Stimulated activated naive CD8-positive, alpha-beta T cell treated with anti-CD3 and anti-CD28 coated beads, Interleukin-15, amount 100 ng/mL, for 72 hours (primary cell): ENCODE measurements at regions not wholly inside any gene's neighbourhood (a gene's known extent, or its start where the extent isn't known, plus 50 kb on each side); places are given as distances from the start of the nearest gene placed in this dataset.

Experiments used
- ATAC-seq: fragments of 150-1000 bp; cut with Tn5 transposase; 2 replicates; pipeline ENCODE4 v1.10.0; 2021; ENCODE audit warnings: mild to moderate bottlenecking, moderate library complexity
- DNase-seq, 2 donors: peaks; one replicate each; pipeline ENCODE4 v3.0.0; 2021 to 2022
- H3K27ac Mint-ChIP-seq, 2 donors: one replicate each; pipeline ENCODE4 v1.8.0; 2022; ENCODE audit warnings: mild to moderate bottlenecking in 2 of 2, mixed read lengths in 2 of 2, moderate library complexity in 2 of 2
- H3K27me3 Mint-ChIP-seq: one replicate; pipeline ENCODE4 v1.8.0; 2022; ENCODE audit warnings: mixed read lengths
- H3K4me1 Mint-ChIP-seq: one replicate; pipeline ENCODE4 v1.8.0; 2022; ENCODE audit warnings: mild to moderate bottlenecking, mixed read lengths
- H3K4me3 Mint-ChIP-seq, 2 donors: one replicate each; pipeline ENCODE4 v1.8.0; 2022; ENCODE audit warnings: mild to moderate bottlenecking in 2 of 2, mixed read lengths in 2 of 2, moderate library complexity in 1 of 2
- H3K9me3 Mint-ChIP-seq, 2 donors: one replicate each; pipeline ENCODE4 v1.8.0; 2022; ENCODE audit warnings: mixed read lengths in 2 of 2

GRCh38 chr14:43252866-43253265, 1254.2 kb downstream of the FSCB start:
- H3K9me3 Mint-ChIP-seq = peaks cover 0 to 4% of the 10 kb centered on the region in 2 donors
- H3K4me3 Mint-ChIP-seq = no peak overlapping the region
- no peak for DNase-seq
- no peaks in the 10 kb centered on the region for H3K4me1 Mint-ChIP-seq
- no peak for ATAC-seq
- no peak overlapping the region for H3K27ac Mint-ChIP-seq
- no peaks in the 10 kb centered on the region for H3K27me3 Mint-ChIP-seq

GRCh38 chr14:43249591-43249990, 1257.5 kb downstream of the FSCB start:
- no peaks in the 10 kb centered on the region for H3K27me3 Mint-ChIP-seq
- H3K4me1 Mint-ChIP-seq = no peaks in the 10 kb centered on the region
- ATAC-seq = no peak
- DNase-seq = no peak
- H3K27ac Mint-ChIP-seq = no peak overlapping the region
- H3K9me3 Mint-ChIP-seq = peaks cover 0 to 4% of the 10 kb centered on the region in 2 donors
- no peak overlapping the region for H3K4me3 Mint-ChIP-seq

GRCh38 chr14:43249116-43249515, 1258.0 kb downstream of the FSCB start:
- DNase-seq (no peak), ATAC-seq (no peak)
- Mint-ChIP-seq H3K4me3 (no peak overlapping the region), H3K4me1 (no peaks in the 10 kb centered on the region), H3K9me3 (peaks cover 0 to 4% of the 10 kb centered on the region in 2 donors), H3K27me3 (no peaks in the 10 kb centered on the region), H3K27ac (no peak overlapping the region)

GRCh38 chr14:43247877-43248276, 1259.2 kb downstream of the FSCB start:
- DNase-seq = no peak
- no peaks in the 10 kb centered on the region for H3K27me3 Mint-ChIP-seq
- no peak overlapping the region for H3K27ac Mint-ChIP-seq
- no peak overlapping the region for H3K4me3 Mint-ChIP-seq
- no peaks in the 10 kb centered on the region for H3K4me1 Mint-ChIP-seq
- H3K9me3 Mint-ChIP-seq = peaks cover 0 to 4% of the 10 kb centered on the region in 2 donors
- no peak for ATAC-seq

- no peak overlapping the region for H3K4me3 Mint-ChIP-seq
- H3K9me3 Mint-ChIP-seq = peaks cover 0 to 4% of the 10 kb centered on the region in 2 donors
- no peaks in the 10 kb centered on the region for H3K4me1 Mint-ChIP-seq
- DNase-seq = no peak
- no peak overlapping the region for H3K27ac Mint-ChIP-seq
- ATAC-seq = no peak
- H3K27me3 Mint-ChIP-seq = no peaks in the 10 kb centered on the region
Measured at GRCh38 chr14:43244142-43244625, 1262.9 kb downstream of the FSCB start.

GRCh38 chr14:43243168-43243567, 1263.9 kb downstream of the FSCB start:
- no peaks in the 10 kb centered on the region for H3K4me1 Mint-ChIP-seq
- ATAC-seq (no peak), DNase-seq (no peak)
- H3K9me3 Mint-ChIP-seq = peaks cover 0 to 5% of the 10 kb centered on the region in 2 donors
- H3K27me3 Mint-ChIP-seq = no peaks in the 10 kb centered on the region
- H3K4me3 Mint-ChIP-seq = no peak overlapping the region
- H3K27ac Mint-ChIP-seq = no peak overlapping the region

- no peak overlapping the region for H3K27ac Mint-ChIP-seq
- H3K9me3 Mint-ChIP-seq = peaks cover 15 to 32% of the 10 kb centered on the region in 2 donors
- H3K27me3 Mint-ChIP-seq = no peaks in the 10 kb centered on the region
- no peaks in the 10 kb centered on the region for H3K4me1 Mint-ChIP-seq
- H3K4me3 Mint-ChIP-seq = no peak overlapping the region
- no peak for ATAC-seq
- no peak for DNase-seq
Measured at GRCh38 chr14:43232261-43232660, 1274.8 kb downstream of the FSCB start.

GRCh38 chr14:43215524-43215923, 1291.6 kb downstream of the FSCB start:
- H3K4me1 Mint-ChIP-seq = no peaks in the 10 kb centered on the region
- ATAC-seq (no peak), DNase-seq (no peak)
- no peaks in the 10 kb centered on the region for H3K27me3 Mint-ChIP-seq
- no peak overlapping the region for H3K27ac Mint-ChIP-seq
- H3K9me3 Mint-ChIP-seq = peaks cover 12 to 18% of the 10 kb centered on the region in 2 donors
- H3K4me3 Mint-ChIP-seq = no peak overlapping the region

- ATAC-seq (no peak), DNase-seq (no peak)
- Mint-ChIP-seq H3K9me3 (peaks cover 10 to 14% of the 10 kb centered on the region in 2 donors), H3K4me1 (no peaks in the 10 kb centered on the region), H3K4me3 (no peak overlapping the region), H3K27ac (no peak overlapping the region), H3K27me3 (no peaks in the 10 kb centered on the region)
Measured at GRCh38 chr14:43207189-43207588, 1299.9 kb downstream of the FSCB start.

GRCh38 chr14:43204816-43205215, 1302.3 kb downstream of the FSCB start:
- no peaks in the 10 kb centered on the region for H3K27me3 Mint-ChIP-seq
- H3K4me1 Mint-ChIP-seq = no peaks in the 10 kb centered on the region
- DNase-seq (no peak), ATAC-seq (no peak)
- no peak overlapping the region for H3K4me3 Mint-ChIP-seq
- H3K9me3 Mint-ChIP-seq = peaks cover 10 to 14% of the 10 kb centered on the region in 2 donors
- H3K27ac Mint-ChIP-seq = no peak overlapping the region

- Mint-ChIP-seq H3K9me3 (peaks cover 0 to 13% of the 10 kb centered on the region in 2 donors), H3K4me1 (no peaks in the 10 kb centered on the region), H3K4me3 (no peak overlapping the region), H3K27me3 (no peaks in the 10 kb centered on the region), H3K27ac (no peak overlapping the region)
- DNase-seq (no peak), ATAC-seq (no peak)
Measured at GRCh38 chr14:43200519-43200918, 1306.6 kb downstream of the FSCB start.

GRCh38 chr14:43198465-43198864, 1308.6 kb downstream of the FSCB start:
- Mint-ChIP-seq H3K27me3 (no peaks in the 10 kb centered on the region), H3K4me1 (no peaks in the 10 kb centered on the region), H3K27ac (no peak overlapping the region), H3K9me3 (peaks cover 0 to 13% of the 10 kb centered on the region in 2 donors), H3K4me3 (no peak overlapping the region)
- DNase-seq (no peak), ATAC-seq (no peak)

GRCh38 chr14:43184540-43184939, 1322.5 kb downstream of the FSCB start:
- no peaks in the 10 kb centered on the region for H3K4me1 Mint-ChIP-seq

GRCh38 chr14:43183916-43184315, 1323.2 kb downstream of the FSCB start:
- no peak overlapping the region for H3K4me3 Mint-ChIP-seq
- no peak overlapping the region for H3K27ac Mint-ChIP-seq
- no peak for DNase-seq
- H3K27me3 Mint-ChIP-seq = no peaks in the 10 kb centered on the region
- no peaks in the 10 kb centered on the region for H3K4me1 Mint-ChIP-seq
- no peak for ATAC-seq
- peaks cover 5 to 14% of the 10 kb centered on the region in 2 donors for H3K9me3 Mint-ChIP-seq

More at GRCh38 chr14:43184540-43184939, 1322.5 kb downstream of the FSCB start:
- DNase-seq = no peak
- no peak overlapping the region for H3K27ac Mint-ChIP-seq
- H3K27me3 Mint-ChIP-seq = no peaks in the 10 kb centered on the region
- H3K4me3 Mint-ChIP-seq = no peak overlapping the region
- ATAC-seq = no peak
- H3K9me3 Mint-ChIP-seq = peaks cover 9 to 20% of the 10 kb centered on the region in 2 donors

GRCh38 chr14:43175896-43176295, 1331.2 kb downstream of the FSCB start:
- no peaks in the 10 kb centered on the region for H3K27me3 Mint-ChIP-seq
- H3K4me3 Mint-ChIP-seq = no peak overlapping the region
- no peaks in the 10 kb centered on the region for H3K4me1 Mint-ChIP-seq
- DNase-seq (no peak), ATAC-seq (no peak)
- no peak overlapping the region for H3K27ac Mint-ChIP-seq
- H3K9me3 Mint-ChIP-seq = peaks cover 0 to 5% of the 10 kb centered on the region in 2 donors

GRCh38 chr14:43172899-43173548, 1334.1 kb downstream of the FSCB start:
- Mint-ChIP-seq H3K4me1 (no peaks in the 10 kb centered on the region), H3K4me3 (no peak overlapping the region), H3K27ac (no peak overlapping the region), H3K9me3 (peaks cover 0 to 7% of the 10 kb centered on the region in 2 donors), H3K27me3 (no peaks in the 10 kb centered on the region)
- DNase-seq (no peak), ATAC-seq (no peak)

- H3K4me1 Mint-ChIP-seq = no peaks in the 10 kb centered on the region
- H3K4me3 Mint-ChIP-seq = no peak overlapping the region
- DNase-seq (no peak), ATAC-seq (no peak)
- H3K9me3 Mint-ChIP-seq = peaks cover 0 to 7% of the 10 kb centered on the region in 2 donors
- H3K27ac Mint-ChIP-seq = no peak overlapping the region
- H3K27me3 Mint-ChIP-seq = no peaks in the 10 kb centered on the region
Measured at GRCh38 chr14:43169722-43170121, 1337.4 kb downstream of the FSCB start.
